GM13977 (cell line): ENCODE measurements at regions not wholly inside any gene's neighbourhood (a gene's known extent, or its start where the extent isn't known, plus 50 kb on each side); places are given as distances from the start of the nearest gene placed in this dataset.

Experiments used
- DNase-seq: peaks from one replicate; pipeline ENCODE4 v3.0.0; 2012; ENCODE audit warnings: low spot score
- in situ Hi-C: fragments of 300-500 bp; cut with MboI; formaldehyde crosslinking; loops from one replicate; pipeline ENCODE4 v1.12.0; 2022; ENCODE audit warnings: low sequenced_read_pairs, low pct_unique_long_range_greater_than_20kb, mixed read lengths, inconsistent platforms; ENCODE audit not compliant: unreplicated experiment
- TF ChIP-seq, protein P1 (sequence below): IDR thresholded peaks from 2 replicates; pipeline ENCODE4 v1.5.1; 2012; ENCODE audit warnings: mild to moderate bottlenecking, control low read depth; ENCODE audit not compliant: insufficient read depth; ENCODE audit errors: extremely low read depth, missing control alignments

- in situ Hi-C loops = no loop called here
- TF ChIP-seq, protein P1, sequence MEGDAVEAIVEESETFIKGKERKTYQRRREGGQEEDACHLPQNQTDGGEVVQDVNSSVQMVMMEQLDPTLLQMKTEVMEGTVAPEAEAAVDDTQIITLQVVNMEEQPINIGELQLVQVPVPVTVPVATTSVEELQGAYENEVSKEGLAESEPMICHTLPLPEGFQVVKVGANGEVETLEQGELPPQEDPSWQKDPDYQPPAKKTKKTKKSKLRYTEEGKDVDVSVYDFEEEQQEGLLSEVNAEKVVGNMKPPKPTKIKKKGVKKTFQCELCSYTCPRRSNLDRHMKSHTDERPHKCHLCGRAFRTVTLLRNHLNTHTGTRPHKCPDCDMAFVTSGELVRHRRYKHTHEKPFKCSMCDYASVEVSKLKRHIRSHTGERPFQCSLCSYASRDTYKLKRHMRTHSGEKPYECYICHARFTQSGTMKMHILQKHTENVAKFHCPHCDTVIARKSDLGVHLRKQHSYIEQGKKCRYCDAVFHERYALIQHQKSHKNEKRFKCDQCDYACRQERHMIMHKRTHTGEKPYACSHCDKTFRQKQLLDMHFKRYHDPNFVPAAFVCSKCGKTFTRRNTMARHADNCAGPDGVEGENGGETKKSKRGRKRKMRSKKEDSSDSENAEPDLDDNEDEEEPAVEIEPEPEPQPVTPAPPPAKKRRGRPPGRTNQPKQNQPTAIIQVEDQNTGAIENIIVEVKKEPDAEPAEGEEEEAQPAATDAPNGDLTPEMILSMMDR = no peak
- DNase-seq = no peak
Measured at GRCh38 chr13:55062662-55063061, 2034.0 kb downstream of the OLFM4 start.

- in situ Hi-C loops = no loop called here
- DNase-seq = no peak
- TF ChIP-seq, protein P1 = no peak
Measured at GRCh38 chr13:55067946-55068345, 2039.3 kb downstream of the OLFM4 start.

DNA sequence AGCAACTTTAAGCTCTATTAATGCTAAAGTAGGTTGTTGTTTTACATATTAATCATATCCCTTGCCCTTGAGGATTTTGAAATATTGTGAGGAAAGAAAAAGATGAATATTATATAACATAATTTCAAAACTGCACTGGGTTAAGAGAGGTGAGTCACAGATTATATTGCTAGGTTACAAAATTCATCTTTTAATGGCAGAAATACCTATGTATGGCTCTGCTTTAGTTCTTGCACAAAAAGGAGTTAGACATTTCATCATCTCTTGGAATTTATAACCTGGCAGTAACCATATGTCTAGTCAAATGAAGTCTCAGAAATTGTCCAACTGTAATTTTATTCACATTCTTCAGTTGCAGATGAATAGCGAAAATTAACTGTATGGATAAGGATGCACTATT is 2041.1 kb downstream of the OLFM4 start:
- in situ Hi-C loops = no loop called here
- no peak for DNase-seq
- TF ChIP-seq, protein P1 = no peak

DNA sequence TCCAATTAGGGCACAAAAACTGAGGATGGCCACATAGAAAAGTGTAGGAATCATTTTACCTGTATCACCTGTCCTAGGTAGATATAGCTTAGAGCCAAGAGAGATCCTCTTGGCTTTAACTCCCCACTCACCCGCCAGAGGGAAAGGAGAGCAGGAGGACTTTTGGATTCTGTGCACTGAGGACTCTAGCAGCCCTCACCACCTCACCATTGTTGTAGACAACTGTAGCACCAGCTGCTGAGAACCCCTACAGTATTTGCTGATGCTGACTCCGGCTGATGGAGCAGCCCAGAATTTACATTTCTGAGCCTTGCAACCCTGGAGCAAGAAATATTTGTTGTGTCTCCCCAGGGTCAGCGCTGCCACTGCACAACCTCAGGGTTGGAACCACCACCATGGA is 2044.4 kb downstream of the OLFM4 start:
- in situ Hi-C loops = no loop called here
- DNase-seq = no peak
- TF ChIP-seq, protein P1 = no peak

- TF ChIP-seq, protein P1 = no peak
- in situ Hi-C loops = no loop called here
- no peak for DNase-seq
Measured at GRCh38 chr13:55084630-55085029, 2056.0 kb downstream of the OLFM4 start.

DNA sequence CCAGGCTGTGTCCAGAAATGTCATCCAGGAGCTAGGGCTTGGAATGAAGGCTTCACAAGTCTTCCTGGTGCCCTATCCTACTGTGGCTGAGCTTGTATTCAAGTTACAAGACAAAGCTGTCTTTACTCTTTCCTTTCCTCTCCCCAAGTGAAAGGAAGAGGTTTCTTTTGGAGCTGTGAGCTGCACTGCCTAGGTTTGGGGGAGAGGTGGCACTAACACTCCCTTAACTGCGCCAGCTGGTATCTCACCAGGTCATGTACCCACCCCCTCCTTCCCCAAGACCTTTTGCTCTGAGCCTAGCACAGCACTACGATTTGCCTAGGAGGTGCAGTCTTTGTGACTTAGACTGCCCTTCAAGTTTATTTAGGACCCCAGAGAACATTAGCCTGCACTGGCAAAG is 2053.6 kb upstream of the PRR20A start:
- TF ChIP-seq, protein P1 = no peak
- in situ Hi-C loops = no loop called here

GRCh38 chr13:55090612-55091011 is 2050.1 kb upstream of the PRR20A start:
- TF ChIP-seq, protein P1 = no peak
- in situ Hi-C loops = no loop called here
- DNase-seq = no peak

More for the DNA sequence above, 2053.6 kb upstream of the PRR20A start:
- DNase-seq = no peak
